MM.1S (cell line): ENCODE measurements at regions not wholly inside any gene's neighbourhood (a gene's known extent, or its start where the extent isn't known, plus 50 kb on each side); places are given as distances from the start of the nearest gene placed in this dataset.

ENCODE experiments used
- DNase-seq: peaks from one replicate; pipeline ENCODE4 v3.0.0-alpha.2; 2015
- H2AFZ ChIP-seq: fragments of 300-600 bp; sonication (generic); 2 replicates; pipeline ENCODE4 v1.6.0; 2016; ENCODE audit warnings: antibody characterized with exemption, low read length
- H3F3A ChIP-seq: fragments of 300-600 bp; sonication (generic); 2 replicates; pipeline ENCODE4 v1.6.1; 2016; ENCODE audit warnings: mild to moderate bottlenecking, antibody characterized with exemption, low read length, moderate library complexity, mixed read lengths; ENCODE audit not compliant: insufficient read depth
- H3K27ac ChIP-seq: fragments of 300-600 bp; sonication (generic); 2 replicates; pipeline ENCODE4 v1.5.1; 2016; ENCODE audit warnings: mild to moderate bottlenecking, low read length
- H3K27me3 ChIP-seq: fragments of 300-600 bp; sonication (generic); replicated peaks from 2 replicates; pipeline ENCODE4 v1.6.0; 2016; ENCODE audit warnings: low read length; ENCODE audit not compliant: insufficient read depth
- H3K36me3 ChIP-seq: fragments of 300-600 bp; sonication (generic); replicated peaks from 2 replicates; pipeline ENCODE4 v1.6.1; 2016; ENCODE audit warnings: mild to moderate bottlenecking, low read length, mixed read lengths; ENCODE audit not compliant: insufficient read depth
- H3K4me1 ChIP-seq: fragments of 300-600 bp; sonication (generic); 2 replicates; pipeline ENCODE4 v1.6.1; 2016; ENCODE audit warnings: low read length, mixed read lengths
- H3K4me2 ChIP-seq: fragments of 300-600 bp; sonication (generic); 2 replicates; pipeline ENCODE4 v1.6.0; 2016; ENCODE audit warnings: low read depth, low read length
- H3K4me3 ChIP-seq: fragments of 300-600 bp; sonication (generic); 2 replicates; pipeline ENCODE4 v1.5.1; 2016; ENCODE audit warnings: low read length, mixed read lengths
- H3K79me2 ChIP-seq: fragments of 300-600 bp; sonication (generic); 2 replicates; pipeline ENCODE4 v1.6.1; 2016; ENCODE audit warnings: mixed run types, low read length, mixed read lengths
- H3K9ac ChIP-seq: fragments of 300-600 bp; sonication (generic); 2 replicates; pipeline ENCODE4 v1.6.1; 2016; ENCODE audit warnings: low read length, mixed read lengths
- H3K9me2 ChIP-seq: fragments of 300-600 bp; sonication (generic); replicated peaks from 2 replicates; pipeline ENCODE4 v1.6.1; 2016; ENCODE audit warnings: mild to moderate bottlenecking, low read length, mixed read lengths; ENCODE audit not compliant: insufficient read depth
- H3K9me3 ChIP-seq: fragments of 300-600 bp; sonication (generic); replicated peaks from 2 replicates; pipeline ENCODE4 v1.6.1; 2016; ENCODE audit warnings: mild to moderate bottlenecking, low read length, mixed read lengths; ENCODE audit not compliant: insufficient read depth
- H4K20me1 ChIP-seq: fragments of 300-600 bp; sonication (generic); 2 replicates; pipeline ENCODE4 v1.6.1; 2016; ENCODE audit warnings: mild to moderate bottlenecking, low read length, moderate library complexity, mixed read lengths; ENCODE audit not compliant: insufficient read depth
- CTCF ChIP-seq: fragments of 300-600 bp; sonication (generic); IDR thresholded peaks from 2 replicates; pipeline ENCODE4 v1.5.1; 2016; ENCODE audit warnings: antibody characterized with exemption, low read length, mixed read lengths
- EZH2 ChIP-seq: fragments of 300-600 bp; sonication (generic); optimal IDR thresholded peaks from 2 replicates; pipeline ENCODE3; 2017; ENCODE audit warnings: low read depth, mild to moderate bottlenecking, antibody characterized with exemption, low read length, mixed read lengths
- EZH2phosphoT487 ChIP-seq: fragments of 300-600 bp; sonication (generic); IDR thresholded peaks from 2 replicates; pipeline ENCODE4 v1.6.1; 2018; ENCODE audit warnings: antibody characterized with exemption, low read length

- Histone ChIP-seq H4K20me1 (no peaks in the 10 kb centered on the region), H3F3A (no peaks in the 10 kb centered on the region), H3K27ac (no peak overlapping the region), H3K4me3 (no peak overlapping the region), H3K4me1 (no peaks in the 10 kb centered on the region), H3K27me3 (no peaks in the 10 kb centered on the region), H3K4me2 (no peak overlapping the region), H3K9ac (no peak overlapping the region), H3K79me2 (no peaks in the 10 kb centered on the region), H3K9me3 (no peaks in the 10 kb centered on the region), H3K9me2 (no peaks in the 10 kb centered on the region), H2AFZ (no peak overlapping the region), H3K36me3 (no peaks in the 10 kb centered on the region)
- TF ChIP-seq EZH2 = no peak
- TF ChIP-seq EZH2phosphoT487 = no peak
- no peak for TF ChIP-seq CTCF
- DNase-seq = no peak
These were observed 117.3 kb downstream of the RASSF10 start for GRCh38 chr11:13126430-13126829.

GRCh38 chr11:13127161-13127560 lies 118.0 kb downstream of the RASSF10 start:
- Histone ChIP-seq H3K27me3 (no peaks in the 10 kb centered on the region), H3K9ac (no peak overlapping the region), H2AFZ (no peak overlapping the region), H3K9me3 (no peaks in the 10 kb centered on the region), H3K79me2 (no peaks in the 10 kb centered on the region), H3K36me3 (no peaks in the 10 kb centered on the region), H4K20me1 (no peaks in the 10 kb centered on the region), H3F3A (no peaks in the 10 kb centered on the region), H3K4me2 (no peak overlapping the region), H3K4me1 (no peaks in the 10 kb centered on the region), H3K4me3 (no peak overlapping the region), H3K27ac (no peak overlapping the region), H3K9me2 (no peaks in the 10 kb centered on the region)
- DNase-seq = no peak
- TF ChIP-seq EZH2phosphoT487 (no peak), EZH2 (no peak), CTCF (no peak)

GRCh38 chr11:13128354-13128753 lies 119.2 kb downstream of the RASSF10 start:
- H3K4me2 ChIP-seq = no peak overlapping the region
- no peaks in the 10 kb centered on the region for H3F3A ChIP-seq
- no peak overlapping the region for H2AFZ ChIP-seq
- no peak for DNase-seq
- H3K9ac ChIP-seq = no peak overlapping the region
- H3K79me2 ChIP-seq = no peaks in the 10 kb centered on the region
- no peaks in the 10 kb centered on the region for H3K4me1 ChIP-seq
- no peaks in the 10 kb centered on the region for H3K27me3 ChIP-seq
- no peak for TF ChIP-seq EZH2
- TF ChIP-seq EZH2phosphoT487 = no peak
- no peak for TF ChIP-seq CTCF
- H3K9me2 ChIP-seq = no peaks in the 10 kb centered on the region
- H3K27ac ChIP-seq = no peak overlapping the region
- no peaks in the 10 kb centered on the region for H4K20me1 ChIP-seq
- no peaks in the 10 kb centered on the region for H3K36me3 ChIP-seq
- no peak overlapping the region for H3K4me3 ChIP-seq
- H3K9me3 ChIP-seq = no peaks in the 10 kb centered on the region

GRCh38 chr11:13134066-13134465 lies 125.0 kb downstream of the RASSF10 start:
- Histone ChIP-seq H2AFZ (no peak overlapping the region), H3K79me2 (no peaks in the 10 kb centered on the region), H3K4me3 (no peak overlapping the region), H3K27ac (no peak overlapping the region), H3K9ac (no peak overlapping the region), H3K27me3 (no peaks in the 10 kb centered on the region), H4K20me1 (no peaks in the 10 kb centered on the region), H3K36me3 (no peaks in the 10 kb centered on the region), H3K4me1 (no peaks in the 10 kb centered on the region), H3K9me3 (no peaks in the 10 kb centered on the region), H3K9me2 (no peaks in the 10 kb centered on the region), H3F3A (no peaks in the 10 kb centered on the region), H3K4me2 (no peak overlapping the region)
- no peak for TF ChIP-seq EZH2phosphoT487
- no peak for DNase-seq
